IMR-90 (cell line): ENCODE measurements at regions not wholly inside any gene's neighbourhood (a gene's known extent, or its start where the extent isn't known, plus 50 kb on each side); places are given as distances from the start of the nearest gene placed in this dataset.

Source experiments
- ATAC-seq: fragments of 200-7000 bp; cut with Tn5 transposase; 2 replicates; pipeline ENCODE4 v1.9.1; 2020; ENCODE audit warnings: low read depth, mild to moderate bottlenecking, moderate library complexity
- BruUV-seq: library from RNA; stranded (reverse); fragments of 400-500 nt; replicated peaks from 2 replicates; lab custom pipeline; 2021; lab: Mats Ljungman, UMichigan
- CTCF ChIA-PET: fragments of 300-600 bp; formaldehyde crosslinking; extraction: SDS; loops from one replicate; lab custom pipeline; 2021; ENCODE audit warnings: antibody characterized with exemption; lab: Yijun Ruan, JAX
- POLR2A ChIA-PET: fragments of 300-600 bp; sonication (Branson Sonifier 250); formaldehyde crosslinking; loops from one replicate; lab custom pipeline; 2022; ENCODE audit warnings: antibody characterized with exemption; ENCODE audit not compliant: unreplicated experiment; lab: Charles Lee
- DNase-seq: peaks from one replicate; pipeline ENCODE4 v3.0.0; 2013
- H2AFZ ChIP-seq: replicated peaks from 2 replicates; pipeline ENCODE3; 2013; ENCODE audit warnings: low read length, mild to moderate bottlenecking; ENCODE audit not compliant: poor library complexity
- H2AK5ac ChIP-seq: 2 replicates; pipeline ENCODE4 v1.6.1; 2013; ENCODE audit warnings: low read depth, low read length, inconsistent platforms
- H2AK9ac ChIP-seq: replicated peaks from 2 replicates; pipeline ENCODE3; 2013; ENCODE audit warnings: mild to moderate bottlenecking, low read depth, low read length, moderate library complexity; ENCODE audit not compliant: poor library complexity
- H2BK120ac ChIP-seq: 2 replicates; pipeline ENCODE4 v1.6.1; 2013; ENCODE audit warnings: low read depth, low read length, inconsistent platforms
- H2BK15ac ChIP-seq: 3 replicates; pipeline ENCODE4 v1.6.1; 2013; ENCODE audit warnings: low read depth, low read length, inconsistent platforms
- H2BK20ac ChIP-seq: 2 replicates; pipeline ENCODE4 v1.6.1; 2013; ENCODE audit warnings: low read depth, mild to moderate bottlenecking, inconsistent platforms, low read length, moderate library complexity
- H2BK5ac ChIP-seq: 2 replicates; pipeline ENCODE4 v1.6.1; 2013; ENCODE audit warnings: mild to moderate bottlenecking, low read depth, low read length, inconsistent platforms; ENCODE audit not compliant: poor library complexity, severe bottlenecking
- H3K14ac ChIP-seq: replicated peaks from 2 replicates; pipeline ENCODE4 v1.6.1; 2013; ENCODE audit warnings: low read depth, low read length, inconsistent platforms
- H3K18ac ChIP-seq: 2 replicates; pipeline ENCODE4 v1.6.1; 2013; ENCODE audit warnings: low read depth, low read length, control low read depth
- H3K23ac ChIP-seq: 2 replicates; pipeline ENCODE4 v1.6.1; 2013; ENCODE audit warnings: low read depth, low read length, inconsistent platforms
- H3K27ac ChIP-seq: 2 replicates; pipeline ENCODE4 v1.5.1; 2013; ENCODE audit warnings: mild to moderate bottlenecking, control low read depth, low read length; ENCODE audit not compliant: insufficient read depth
- H3K27me3 ChIP-seq: 2 replicates; pipeline ENCODE4 v1.6.1; 2013; ENCODE audit warnings: low read length; ENCODE audit not compliant: control insufficient read depth, insufficient read depth
- H3K36me3 ChIP-seq: 2 replicates; pipeline ENCODE4 v1.6.1; 2013; ENCODE audit warnings: low read length, mixed read lengths; ENCODE audit not compliant: control insufficient read depth, insufficient read depth
- H3K4ac ChIP-seq: 2 replicates; pipeline ENCODE4 v1.6.1; 2013; ENCODE audit warnings: low read depth, low read length, inconsistent platforms
- H3K4me1 ChIP-seq: 2 replicates; pipeline ENCODE4 v1.6.1; 2013; ENCODE audit warnings: low read length, mixed read lengths; ENCODE audit not compliant: control insufficient read depth, insufficient read depth
- H3K4me2 ChIP-seq: 2 replicates; pipeline ENCODE4 v1.6.1; 2013; ENCODE audit warnings: low read depth, mild to moderate bottlenecking, control low read depth, low read length, moderate library complexity
- H3K4me3 ChIP-seq: 2 replicates; pipeline ENCODE4 v1.5.1; 2013; ENCODE audit warnings: low read depth, mild to moderate bottlenecking, control low read depth, low read length, moderate library complexity; ENCODE audit not compliant: insufficient read depth
- H3K56ac ChIP-seq: 2 replicates; pipeline ENCODE4 v1.6.1; 2013; ENCODE audit warnings: low read length, inconsistent platforms; ENCODE audit not compliant: insufficient read depth; ENCODE audit errors: extremely low read depth
- H3K79me1 ChIP-seq, 2 experiments: 2 replicates each; pipeline ENCODE4 v1.6.1; 2013; ENCODE audit warnings: low read length in 2 of 2, inconsistent platforms in 1 of 2, low read depth in 1 of 2
- H3K9ac ChIP-seq: 2 replicates; pipeline ENCODE4 v1.6.1; 2013; ENCODE audit warnings: low read depth, low read length, control low read depth
- H3K9me1 ChIP-seq: 2 replicates; pipeline ENCODE4 v1.6.1; 2013; ENCODE audit warnings: low read length, inconsistent platforms; ENCODE audit not compliant: insufficient read depth
- H3K9me3 ChIP-seq: 2 replicates; pipeline ENCODE4 v1.6.1; 2013; ENCODE audit warnings: low read length; ENCODE audit not compliant: control insufficient read depth, insufficient read depth
- H4K20me1 ChIP-seq: 2 replicates; pipeline ENCODE4 v1.6.1; 2013; ENCODE audit warnings: low read length, inconsistent platforms; ENCODE audit not compliant: insufficient read depth
- H4K5ac ChIP-seq: 2 replicates; pipeline ENCODE4 v1.6.1; 2013; ENCODE audit warnings: mild to moderate bottlenecking, low read depth, low read length, control low read depth
- H4K8ac ChIP-seq, 2 experiments: 2 replicates each; pipeline ENCODE4 v1.6.1; 2013; ENCODE audit warnings: low read depth in 2 of 2, low read length in 2 of 2, control low read depth in 1 of 2, inconsistent platforms in 1 of 2
- H4K91ac ChIP-seq: 2 replicates; pipeline ENCODE4 v1.6.1; 2013; ENCODE audit warnings: low read depth, low read length, inconsistent platforms; ENCODE audit not compliant: insufficient read depth
- BHLHE40 ChIP-seq: fragments of 150-350 bp; IDR thresholded peaks from 2 replicates; pipeline ENCODE4 v1.6.1; 2016; ENCODE audit warnings: mild to moderate bottlenecking, low read depth, low read length
- CEBPB ChIP-seq: IDR thresholded peaks from 2 replicates; pipeline ENCODE4 v1.6.1; 2012; ENCODE audit warnings: low read depth, low read length, improper control_type of control experiment
- CHD1 ChIP-seq: IDR thresholded peaks from 2 replicates; pipeline ENCODE4 v1.6.1; 2012; ENCODE audit warnings: low read depth, low read length, improper control_type of control experiment
- CTCF ChIP-seq: conservative IDR thresholded peaks from 2 replicates; pipeline ENCODE4 v1.5.1; 2012; ENCODE audit warnings: mild to moderate bottlenecking, low read depth, low read length, improper control_type of control experiment
- ELK1 ChIP-seq: fragments of 150-350 bp; IDR thresholded peaks from 2 replicates; pipeline ENCODE4 v1.6.1; 2016; ENCODE audit warnings: low read depth, mild to moderate bottlenecking, low read length, moderate library complexity, borderline replicate concordance
- FOS ChIP-seq: fragments of 150-350 bp; IDR thresholded peaks from 2 replicates; pipeline ENCODE4 v1.6.1; 2016; ENCODE audit warnings: low read depth, low read length
- MAFK ChIP-seq: IDR thresholded peaks from 2 replicates; pipeline ENCODE4 v1.6.1; 2012; ENCODE audit warnings: low read depth, low read length, improper control_type of control experiment
- MAZ ChIP-seq: IDR thresholded peaks from 2 replicates; pipeline ENCODE4 v1.6.1; 2012; ENCODE audit warnings: low read depth, mild to moderate bottlenecking, low read length, improper control_type of control experiment, moderate library complexity, borderline replicate concordance
- MXI1 ChIP-seq: IDR thresholded peaks from 2 replicates; pipeline ENCODE4 v1.6.1; 2012; ENCODE audit warnings: low read depth, mild to moderate bottlenecking, low read length, moderate library complexity, borderline replicate concordance
- NFE2L2 ChIP-seq: fragments of 150-350 bp; IDR thresholded peaks from 2 replicates; pipeline ENCODE4 v1.6.1; 2016; ENCODE audit warnings: low read depth, mild to moderate bottlenecking, low read length
- POLR2A ChIP-seq: IDR thresholded peaks from 2 replicates; pipeline ENCODE4 v1.6.1; 2012; ENCODE audit warnings: mild to moderate bottlenecking, low read depth, low read length
- RAD21 ChIP-seq: IDR thresholded peaks from 2 replicates; pipeline ENCODE4 v1.6.1; 2012; ENCODE audit warnings: low read length, improper control_type of control experiment
- RCOR1 ChIP-seq: IDR thresholded peaks from 2 replicates; pipeline ENCODE4 v1.6.1; 2012; ENCODE audit warnings: mild to moderate bottlenecking, low read length, improper control_type of control experiment; ENCODE audit not compliant: insufficient replicate concordance
- RFX5 ChIP-seq: IDR thresholded peaks from 2 replicates; pipeline ENCODE4 v1.8.0; 2012; ENCODE audit warnings: low read depth, mild to moderate bottlenecking, low read length, moderate library complexity
- SMC3 ChIP-seq: fragments of 150-350 bp; IDR thresholded peaks from 2 replicates; pipeline ENCODE4 v1.6.1; 2016; ENCODE audit warnings: low read depth, mild to moderate bottlenecking, antibody characterized with exemption, low read length, moderate library complexity
- USF2 ChIP-seq: fragments of 150-350 bp; IDR thresholded peaks from 2 replicates; pipeline ENCODE4 v1.6.1; 2017; ENCODE audit warnings: mild to moderate bottlenecking, antibody characterized with exemption, low read length, low read depth
- WGBS, 2 experiments: methylation state at CpG; one replicate each; pipeline versions ENCODE4 v1.1.5 to v1.1.7; 2013; ENCODE audit warnings: missing lambda C conversion rate in 2 of 2; ENCODE audit not compliant: insufficient read length in 1 of 2; ENCODE audit errors: extremely low coverage in 2 of 2; 5-methylcytosine and 5-hydroxymethylcytosine counted together
- dilution Hi-C: fragments of 300-500 bp; cut with HindIII; formaldehyde crosslinking; loops from one replicate; pipeline ENCODE4 v1.14.3; 2018; ENCODE audit warnings: low sequenced_read_pairs; ENCODE audit not compliant: unreplicated experiment
- in situ Hi-C: fragments of 300-500 bp; cut with MboI; formaldehyde crosslinking; loops from 3 replicates; pipeline ENCODE4 v1.14.3; 2019; ENCODE audit warnings: low sequenced_read_pairs, inconsistent platforms, mixed read lengths
- intact Hi-C: fragments of 100-400 bp; cut with micrococcal nuclease; formaldehyde crosslinking; loops from 2 replicates; pipeline ENCODE4 v1.10.0; 2022

- Histone ChIP-seq H2BK20ac (no peak overlapping the region), H4K20me1 (no peaks in the 10 kb centered on the region), H2BK5ac (no peak overlapping the region), H2AK5ac (no peak overlapping the region), H4K5ac (no peak overlapping the region), H3K4ac (no peak overlapping the region), H2AK9ac (no peak overlapping the region), H3K9me1 (no peaks in the 10 kb centered on the region), H2AFZ (no peak overlapping the region), H4K91ac (no peak overlapping the region), H3K9ac (no peak overlapping the region), H3K27me3 (peaks cover 10% of the 10 kb centered on the region), H3K36me3 (no peaks in the 10 kb centered on the region), H3K4me3 (no peak overlapping the region), H3K4me2 (no peak overlapping the region), H3K79me1 (no peaks in the 10 kb centered on the region), H3K23ac (no peak overlapping the region), H2BK15ac (no peak overlapping the region), H3K18ac (no peak overlapping the region), H3K56ac (no peak overlapping the region), H3K27ac (no peak overlapping the region), H2BK120ac (no peak overlapping the region), H3K9me3 (no peaks in the 10 kb centered on the region), H3K14ac (no peak overlapping the region), H4K8ac (no peak overlapping the region), H3K4me1 (no peaks in the 10 kb centered on the region)
- no CpG with 5 or more reads among the region's 5 CpGs for WGBS, 2 experiments
- no peak for DNase-seq
- no peak for TF ChIP-seq SMC3
- TF ChIP-seq ELK1 = no peak
- TF ChIP-seq RAD21 = no peak
- TF ChIP-seq USF2 = no peak
- TF ChIP-seq MXI1 = no peak
- TF ChIP-seq CTCF = no peak
- TF ChIP-seq FOS = no peak
- no peak for TF ChIP-seq MAZ
- no peak for TF ChIP-seq RFX5
- TF ChIP-seq NFE2L2 = no peak
- no peak for TF ChIP-seq MAFK
- TF ChIP-seq CHD1 = no peak
- no peak for TF ChIP-seq CEBPB
- no peak for TF ChIP-seq RCOR1
- TF ChIP-seq POLR2A = no peak
- no peak for TF ChIP-seq BHLHE40
- intact Hi-C loops (no loop called here), dilution Hi-C loops (no loop called here), in situ Hi-C loops (no loop called here)
- no TSS peak for BruUV-seq
- no peak for ATAC-seq
- POLR2A ChIA-PET = no interaction called here
- CTCF ChIA-PET = no interaction called here
These were observed 72.0 kb upstream of the FER start for GRCh38 chr5:108675736-108676135.
